ENCODE measurements at regions not wholly inside any gene's neighbourhood (a gene's known extent, or its start where the extent isn't known, plus 50 kb on each side); places are given as distances from the start of the nearest gene placed in this dataset.

GRCh38 chr9:12511726-12512125 lies 181.5 kb upstream of the TYRP1 start:
- DNase-seq (ENCODE audit: low read depth, low spot score), result no peak

GRCh38 chr9:12516031-12516430 lies 177.2 kb upstream of the TYRP1 start:
- no peak for DNase-seq (ENCODE audit: low read depth, low spot score)

- peak; percentile 11 for DNase-seq (ENCODE audit: low read depth, low spot score)
These were observed 176.6 kb upstream of the TYRP1 start for GRCh38 chr9:12516573-12516972.

GRCh38 chr9:12538842-12539579 lies 154.2 kb upstream of the TYRP1 start:
- no peak for DNase-seq (ENCODE audit: low read depth, low spot score)

- DNase-seq (ENCODE audit: low read depth, low spot score), result peak; percentile 2
These were observed 153.6 kb upstream of the TYRP1 start for GRCh38 chr9:12539580-12539975.

GRCh38 chr9:12544700-12545099 lies 148.5 kb upstream of the TYRP1 start:
- DNase-seq (ENCODE audit: low read depth, low spot score), result no peak

GRCh38 chr9:12554636-12555035 lies 138.5 kb upstream of the TYRP1 start:
- peak; percentile 29 for DNase-seq (ENCODE audit: low read depth, low spot score)

- DNase-seq (ENCODE audit: low read depth, low spot score), result no peak
These were observed 126.6 kb upstream of the TYRP1 start for GRCh38 chr9:12566404-12567090.

- no peak for DNase-seq (ENCODE audit: low read depth, low spot score)
These were observed 108.3 kb upstream of the TYRP1 start for GRCh38 chr9:12584656-12585522.

- DNase-seq (ENCODE audit: low read depth, low spot score), result no peak
These were observed 97.8 kb upstream of the TYRP1 start for GRCh38 chr9:12595400-12595799.

- peak; percentile 64 for DNase-seq (ENCODE audit: low read depth, low spot score)
These were observed 88.9 kb upstream of the TYRP1 start for GRCh38 chr9:12604164-12604821.

GRCh38 chr9:12612211-12612770 lies 80.9 kb upstream of the TYRP1 start:
- DNase-seq (ENCODE audit: low read depth, low spot score), result no peak

- no peak for DNase-seq (ENCODE audit: low read depth, low spot score)
These were observed 80.1 kb upstream of the TYRP1 start for GRCh38 chr9:12613071-12613470.

- DNase-seq (ENCODE audit: low read depth, low spot score), result no peak
These were observed 78.7 kb upstream of the TYRP1 start for GRCh38 chr9:12614488-12614887.

- no peak for DNase-seq (ENCODE audit: low read depth, low spot score)
These were observed 74.2 kb upstream of the TYRP1 start for GRCh38 chr9:12618956-12619355.

GRCh38 chr9:12625844-12626243 lies 67.3 kb upstream of the TYRP1 start:
- no peak for DNase-seq (ENCODE audit: low read depth, low spot score)

- DNase-seq (ENCODE audit: low read depth, low spot score), result no peak
These were observed 66.1 kb upstream of the TYRP1 start for GRCh38 chr9:12627096-12627495.

GRCh38 chr9:12628546-12628945 lies 64.6 kb upstream of the TYRP1 start:
- DNase-seq (ENCODE audit: low read depth, low spot score), result no peak

GRCh38 chr9:12629067-12629466 lies 64.1 kb upstream of the TYRP1 start:
- peak; percentile 62 for DNase-seq (ENCODE audit: low read depth, low spot score)

- DNase-seq (ENCODE audit: low read depth, low spot score), result no peak
These were observed 61.3 kb upstream of the TYRP1 start for GRCh38 chr9:12631866-12632265.

GRCh38 chr9:12633016-12633765 lies 60.0 kb upstream of the TYRP1 start:
- peak; percentile 36 for DNase-seq (ENCODE audit: low read depth, low spot score)
